GM18499 (cell line): ENCODE measurements at regions not wholly inside any gene's neighbourhood (a gene's known extent, or its start where the extent isn't known, plus 50 kb on each side); places are given as distances from the start of the nearest gene placed in this dataset.

Experiments used
- ATAC-seq: cut with Tn5 transposase; IDR thresholded peaks from one replicate; pipeline ENCODE4 v1.9.1; 2021; ENCODE audit warnings: moderate number of reproducible peaks; ENCODE audit not compliant: insufficient read depth, unreplicated experiment

GRCh38 chr13:21948769-21949474 is 278.0 kb downstream of the FGF9 start:
- ATAC-seq = no peak

DNA sequence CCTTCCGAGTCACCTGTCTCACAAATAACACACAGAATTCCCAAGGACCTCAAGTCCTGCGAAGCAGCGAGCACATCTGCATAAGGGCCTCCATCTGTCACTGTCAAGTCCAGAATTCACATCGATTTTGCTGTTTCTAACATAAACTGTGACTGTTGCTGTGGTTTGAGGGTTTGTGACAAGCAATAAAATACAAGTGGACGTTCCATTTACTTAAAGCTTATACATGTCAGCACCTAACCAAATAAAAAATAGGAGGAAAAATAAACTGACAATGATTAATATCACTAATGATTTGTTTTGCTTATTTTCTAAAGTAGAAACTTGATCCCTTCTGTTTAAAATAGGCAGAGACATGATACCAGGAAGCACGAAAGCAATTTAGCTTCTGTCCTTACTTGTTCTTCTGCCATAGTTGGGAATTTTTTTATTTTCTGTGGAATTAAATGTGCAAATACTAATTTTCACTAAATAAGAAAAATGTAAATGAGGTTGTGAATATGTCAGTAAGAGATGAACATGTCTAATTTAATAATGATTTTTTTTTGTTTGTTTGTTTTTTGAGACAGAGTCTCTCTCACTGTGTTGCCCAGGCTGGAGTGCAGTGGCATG is 279.1 kb downstream of the FGF9 start:
- no peak for ATAC-seq

DNA sequence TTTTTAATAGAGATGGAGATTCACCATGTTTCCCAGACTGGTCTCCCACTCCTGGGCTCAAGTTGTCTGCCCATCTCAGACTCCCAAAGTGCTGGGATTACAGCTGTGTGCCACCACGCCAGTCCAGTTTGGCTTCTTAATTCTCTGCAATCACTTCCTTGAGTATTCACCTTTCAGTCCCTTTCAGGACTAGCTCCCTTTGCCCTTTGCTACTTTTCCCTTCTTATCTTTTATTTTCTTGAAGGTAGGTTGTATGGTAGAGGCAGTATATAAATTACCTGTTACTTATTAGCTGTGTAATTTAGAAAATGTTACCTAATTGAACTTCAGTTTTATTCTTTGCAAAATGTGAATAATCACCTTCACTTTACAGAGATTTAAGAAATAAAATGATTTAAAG is 285.8 kb downstream of the FGF9 start:
- no peak for ATAC-seq

DNA sequence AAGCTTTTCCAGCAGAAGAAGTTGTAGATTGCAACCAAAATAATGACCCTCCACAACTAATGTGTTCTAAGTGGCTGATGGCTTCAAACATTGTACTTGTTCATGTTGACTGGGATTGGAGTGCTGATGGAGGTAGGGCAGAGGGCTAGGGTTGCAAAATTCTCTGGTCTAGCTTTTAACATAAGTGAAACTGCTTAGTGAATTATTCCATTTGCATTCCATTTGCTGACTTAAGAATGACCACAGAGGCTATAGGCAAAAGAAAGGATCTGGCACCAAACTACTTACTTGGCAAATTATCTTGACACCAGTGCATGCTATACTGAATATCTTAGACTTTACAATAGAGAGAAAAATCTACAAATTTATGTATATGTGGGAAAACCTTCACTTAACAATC is 287.0 kb downstream of the FGF9 start:
- no peak for ATAC-seq

DNA sequence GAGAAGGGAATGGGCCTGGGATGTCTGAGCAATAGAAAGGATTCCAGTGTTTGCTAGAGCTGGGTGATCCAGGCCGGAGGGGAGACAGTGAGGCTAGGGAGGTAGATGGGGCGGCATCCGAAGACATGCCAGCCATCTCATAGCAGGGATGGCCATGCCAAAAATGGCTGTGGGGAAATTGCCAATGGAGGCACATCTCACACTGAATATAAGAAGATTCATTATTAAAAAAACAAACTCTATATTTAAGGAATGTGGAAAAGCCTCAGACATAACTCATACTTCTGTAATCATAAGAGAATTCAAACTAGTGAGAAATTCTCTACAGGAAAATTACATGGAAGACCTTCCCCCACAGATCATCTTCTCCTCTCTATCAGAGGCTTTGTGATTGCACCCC is 289.2 kb downstream of the FGF9 start:
- ATAC-seq = no peak

DNA sequence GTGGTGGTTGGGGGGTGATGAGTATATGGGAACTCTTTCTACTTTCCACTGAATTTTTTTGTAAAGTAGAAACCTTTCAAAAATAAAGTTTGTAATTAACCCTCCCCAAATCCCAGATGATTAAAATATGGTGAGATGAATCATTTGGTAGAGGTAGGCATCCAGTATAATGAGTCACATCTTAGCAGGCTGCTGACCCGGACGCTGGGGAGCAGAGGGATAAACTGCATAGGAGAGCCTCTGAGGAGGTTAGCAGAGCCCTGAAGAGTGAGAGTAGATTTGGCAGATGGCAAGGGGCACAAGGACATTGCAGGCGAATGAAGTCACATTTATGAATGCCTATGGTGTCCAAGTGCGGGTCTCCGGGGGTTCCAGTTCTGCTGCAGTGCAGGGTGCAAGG is 293.8 kb downstream of the FGF9 start:
- ATAC-seq = no peak

DNA sequence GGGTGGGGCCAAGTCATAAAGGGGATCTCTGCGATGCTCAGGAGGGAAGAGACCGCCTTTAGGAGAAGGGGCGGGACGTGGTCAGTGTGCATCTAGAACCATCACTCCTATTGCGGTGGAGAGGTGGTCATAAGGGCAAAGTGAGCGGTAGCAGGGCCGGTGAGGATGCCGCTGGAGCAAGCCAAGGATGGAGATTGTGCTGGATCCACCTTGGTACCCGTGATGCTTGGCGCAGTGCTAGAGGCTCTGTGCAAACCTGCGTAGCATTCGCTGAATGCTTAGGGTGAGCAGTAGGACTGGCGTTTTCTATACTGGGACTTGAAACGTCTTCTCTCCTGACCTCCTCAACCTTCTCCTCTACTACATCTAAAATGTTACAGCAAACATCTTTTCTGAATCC is 294.2 kb downstream of the FGF9 start:
- ATAC-seq = no peak

- ATAC-seq = no peak
Observed at GRCh38 chr13:21966014-21966413, 295.1 kb downstream of the FGF9 start.

- no peak for ATAC-seq
Observed at GRCh38 chr13:21967871-21968270, 297.0 kb downstream of the FGF9 start.

- ATAC-seq = no peak
Observed at GRCh38 chr13:21970172-21970571, 299.3 kb downstream of the FGF9 start.

GRCh38 chr13:21970918-21971317 is 300.0 kb downstream of the FGF9 start:
- ATAC-seq = no peak

DNA sequence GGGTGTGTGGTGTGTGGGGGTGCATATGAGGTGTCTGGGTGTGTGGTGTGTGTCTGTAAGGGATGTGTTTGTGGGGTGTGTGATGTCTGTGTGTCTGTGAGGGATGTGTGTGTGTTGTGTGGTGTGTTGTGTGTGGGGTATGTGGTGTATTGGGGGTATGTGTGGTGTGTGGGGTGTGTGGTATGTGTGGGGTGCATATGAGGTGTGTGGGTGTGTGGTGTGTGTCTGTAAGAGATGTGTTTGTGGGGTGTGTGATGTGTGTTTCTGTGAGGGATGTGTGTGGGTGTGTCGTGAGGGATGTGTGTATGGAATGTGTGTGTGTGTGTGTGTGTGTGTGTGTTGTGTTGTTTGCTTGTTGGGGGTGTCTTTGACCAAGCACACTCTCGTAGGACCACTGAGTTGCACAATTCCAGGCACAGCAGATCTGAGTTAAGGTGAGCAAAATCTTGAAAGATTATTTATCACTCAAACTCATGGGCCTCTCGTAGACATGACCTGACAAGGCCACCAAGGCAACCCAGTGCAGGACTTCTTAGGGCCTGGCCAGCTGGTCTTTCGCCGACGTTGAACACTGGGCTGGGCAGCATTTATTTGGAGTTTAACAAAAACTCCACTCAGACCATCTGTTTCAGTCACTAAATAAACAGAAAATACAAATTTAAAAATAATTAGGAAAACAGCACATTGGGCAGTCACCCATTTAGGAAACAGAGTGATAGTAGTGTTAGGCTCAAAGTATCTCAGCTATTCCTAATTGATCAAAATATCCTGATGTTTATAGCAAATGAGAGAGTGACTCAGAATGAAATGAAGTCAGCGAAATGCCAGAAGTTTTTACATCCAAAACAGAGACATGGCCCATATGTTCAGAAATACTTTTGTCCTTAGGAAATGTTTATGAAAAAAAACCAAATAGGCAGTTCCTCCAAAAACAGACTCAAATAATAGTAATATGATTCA is 301.1 kb downstream of the FGF9 start:
- ATAC-seq = no peak

GRCh38 chr13:21973437-21974125 is 302.7 kb downstream of the FGF9 start:
- ATAC-seq = no peak

- ATAC-seq = no peak
Observed at GRCh38 chr13:21974741-21975140, 303.9 kb downstream of the FGF9 start.

GRCh38 chr13:21976159-21976558 is 305.3 kb downstream of the FGF9 start:
- no peak for ATAC-seq

DNA sequence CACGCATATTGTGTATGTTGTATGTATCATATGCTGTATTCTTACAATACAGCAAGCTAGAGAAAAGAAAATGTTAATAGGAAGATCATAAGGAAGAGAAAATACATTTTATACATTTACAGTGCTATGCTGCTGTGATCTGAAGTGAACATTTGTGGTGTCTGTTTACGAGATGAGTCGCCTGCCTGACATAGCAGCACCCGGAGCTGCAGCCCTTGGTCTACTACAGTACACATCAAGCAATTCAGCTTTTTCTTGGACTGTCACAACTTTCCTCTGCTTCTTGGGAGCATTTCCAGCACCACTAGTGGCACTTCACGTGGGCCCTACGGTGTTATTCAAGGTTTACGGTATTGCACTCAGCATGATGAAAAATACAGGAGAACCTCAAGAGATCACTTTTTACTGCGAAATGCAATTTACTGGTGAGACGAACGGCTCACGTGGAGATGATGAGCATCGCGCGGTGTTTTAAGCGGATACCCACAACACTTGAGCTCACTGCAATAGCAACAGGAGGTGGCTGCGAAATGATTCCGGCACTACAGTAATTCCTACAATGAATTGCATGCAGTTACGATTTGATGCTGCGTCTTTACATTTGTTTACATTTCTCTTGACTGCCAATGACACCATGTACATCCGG is 308.4 kb downstream of the FGF9 start:
- ATAC-seq = no peak

DNA sequence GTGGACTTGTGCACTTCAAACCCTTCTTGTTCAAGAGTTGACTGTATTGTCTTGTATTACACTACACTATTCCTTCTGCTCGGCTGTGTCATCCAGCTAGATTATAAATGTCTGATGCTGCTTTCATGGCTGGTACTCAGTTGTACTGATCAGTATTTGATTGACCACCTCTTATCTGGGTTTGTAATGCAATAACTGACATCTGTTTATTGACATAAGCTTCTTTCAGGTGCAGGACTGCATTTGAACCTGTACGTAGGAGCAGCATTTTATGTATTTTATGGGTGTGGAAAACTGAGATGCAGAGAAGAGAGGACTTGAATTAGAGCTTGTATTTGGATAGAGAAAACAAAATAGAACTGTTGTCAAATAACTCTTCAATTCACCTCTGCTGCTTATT is 309.2 kb downstream of the FGF9 start:
- ATAC-seq = no peak

- no peak for ATAC-seq
Observed at GRCh38 chr13:21984156-21984555, 313.3 kb downstream of the FGF9 start.

DNA sequence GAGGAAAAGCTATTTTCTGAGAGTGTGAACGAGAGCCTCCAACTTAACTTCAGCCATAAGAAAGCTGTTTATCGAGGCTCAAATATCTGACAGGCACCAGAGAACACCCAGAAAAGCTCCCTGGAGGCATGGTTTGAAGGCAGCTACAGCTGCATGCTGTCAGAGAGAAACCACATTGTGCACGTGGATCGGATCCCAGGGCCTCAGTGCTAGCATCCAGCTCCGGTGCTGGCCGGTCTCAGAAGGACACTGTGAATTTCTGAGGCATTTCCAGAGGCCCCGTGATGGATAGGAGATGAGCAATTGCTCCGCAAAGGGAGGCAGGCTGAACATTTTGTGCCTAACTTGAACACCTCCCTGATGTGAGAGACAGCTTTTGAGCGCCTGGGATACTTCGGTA is 315.7 kb downstream of the FGF9 start:
- ATAC-seq = no peak

DNA sequence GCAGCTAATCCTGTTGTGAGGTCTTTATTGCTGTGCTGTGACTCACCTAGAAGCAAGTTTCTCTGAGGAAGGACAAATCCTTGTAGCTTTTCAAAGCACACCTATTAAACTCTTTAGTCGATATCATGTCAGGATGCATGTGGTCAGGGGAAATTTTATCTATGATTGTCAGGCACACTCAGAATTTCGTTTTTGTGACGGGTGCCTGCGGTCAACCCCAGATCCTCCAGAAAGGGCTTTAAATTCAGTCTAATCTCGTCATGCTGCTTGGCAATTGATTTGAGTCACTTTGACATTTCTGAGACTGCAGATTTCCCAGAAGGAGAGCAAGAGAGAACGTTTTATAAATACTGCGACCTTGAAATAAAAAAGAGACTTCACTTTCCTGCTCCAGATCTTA is 316.9 kb downstream of the FGF9 start:
- no peak for ATAC-seq
